HG02973 (cell line): ENCODE measurements at regions not wholly inside any gene's neighbourhood (a gene's known extent, or its start where the extent isn't known, plus 50 kb on each side); places are given as distances from the start of the nearest gene placed in this dataset.

Source experiments
- ATAC-seq: cut with Tn5 transposase; IDR thresholded peaks from one replicate; pipeline ENCODE4 v1.9.1; 2021; ENCODE audit warnings: moderate library complexity; ENCODE audit not compliant: unreplicated experiment

- ATAC-seq = no peak
Observed at GRCh38 chr1:79325705-79326104, 319.2 kb upstream of the ADGRL4 start.

GRCh38 chr1:79325126-79325525, 318.6 kb upstream of the ADGRL4 start:
- no peak for ATAC-seq

GRCh38 chr1:79323239-79324025, 316.9 kb upstream of the ADGRL4 start:
- no peak for ATAC-seq

- no peak for ATAC-seq
Observed at GRCh38 chr1:79322511-79323027, 316.0 kb upstream of the ADGRL4 start.

- ATAC-seq = no peak
Observed at GRCh38 chr1:79312438-79312837, 305.9 kb upstream of the ADGRL4 start.

- no peak for ATAC-seq
Observed at GRCh38 chr1:79310609-79311008, 304.1 kb upstream of the ADGRL4 start.

- no peak for ATAC-seq
Observed at GRCh38 chr1:79304131-79304530, 297.6 kb upstream of the ADGRL4 start.

- ATAC-seq = no peak
Observed at GRCh38 chr1:79303040-79303439, 296.5 kb upstream of the ADGRL4 start.

GRCh38 chr1:79302380-79302930, 295.9 kb upstream of the ADGRL4 start:
- no peak for ATAC-seq

- no peak for ATAC-seq
Observed at GRCh38 chr1:79295967-79296366, 289.4 kb upstream of the ADGRL4 start.

GRCh38 chr1:79293611-79294010, 287.1 kb upstream of the ADGRL4 start:
- no peak for ATAC-seq

GRCh38 chr1:79290927-79291474, 284.5 kb upstream of the ADGRL4 start:
- no peak for ATAC-seq

GRCh38 chr1:79287982-79288381, 281.5 kb upstream of the ADGRL4 start:
- no peak for ATAC-seq

GRCh38 chr1:79285667-79286066, 279.1 kb upstream of the ADGRL4 start:
- no peak for ATAC-seq

- ATAC-seq = no peak
Observed at GRCh38 chr1:79283451-79283850, 276.9 kb upstream of the ADGRL4 start.

- ATAC-seq = no peak
Observed at GRCh38 chr1:79281442-79281841, 274.9 kb upstream of the ADGRL4 start.

- ATAC-seq = no peak
Observed at GRCh38 chr1:79271759-79272158, 265.2 kb upstream of the ADGRL4 start.

GRCh38 chr1:79264975-79265818, 258.7 kb upstream of the ADGRL4 start:
- no peak for ATAC-seq

- no peak for ATAC-seq
Observed at GRCh38 chr1:79264285-79264684, 257.8 kb upstream of the ADGRL4 start.

GRCh38 chr1:79262745-79263258, 256.3 kb upstream of the ADGRL4 start:
- ATAC-seq = no peak
